ENCODE measurements at regions not wholly inside any gene's neighbourhood (a gene's known extent, or its start where the extent isn't known, plus 50 kb on each side); places are given as distances from the start of the nearest gene placed in this dataset.

DNA sequence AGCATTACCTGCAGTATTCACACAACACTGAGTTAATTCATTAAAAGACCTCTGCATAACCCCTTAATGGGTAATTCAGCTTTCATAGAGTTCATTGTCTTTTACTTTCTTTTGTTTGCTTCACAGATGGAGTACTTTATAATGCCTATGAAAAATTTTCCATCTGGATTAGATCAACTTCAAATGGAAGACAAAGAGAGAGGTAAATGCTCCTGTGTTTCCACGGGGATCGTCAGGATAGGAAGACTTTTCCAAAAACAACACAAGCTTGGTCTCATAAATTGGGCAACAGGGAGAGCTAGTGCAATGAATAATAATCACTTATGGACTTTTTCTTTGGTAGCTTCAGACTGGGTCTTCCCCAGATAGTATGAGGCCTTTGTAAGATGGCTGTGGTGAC lies 100.7 kb downstream of the ICOS start:
- no peak overlapping the region for H3K4me3 ChIP-seq
- no peaks in the 10 kb centered on the region for H3K4me1 ChIP-seq (replicated peaks in 1 of 2)
- TF ChIP-seq, protein P1, sequence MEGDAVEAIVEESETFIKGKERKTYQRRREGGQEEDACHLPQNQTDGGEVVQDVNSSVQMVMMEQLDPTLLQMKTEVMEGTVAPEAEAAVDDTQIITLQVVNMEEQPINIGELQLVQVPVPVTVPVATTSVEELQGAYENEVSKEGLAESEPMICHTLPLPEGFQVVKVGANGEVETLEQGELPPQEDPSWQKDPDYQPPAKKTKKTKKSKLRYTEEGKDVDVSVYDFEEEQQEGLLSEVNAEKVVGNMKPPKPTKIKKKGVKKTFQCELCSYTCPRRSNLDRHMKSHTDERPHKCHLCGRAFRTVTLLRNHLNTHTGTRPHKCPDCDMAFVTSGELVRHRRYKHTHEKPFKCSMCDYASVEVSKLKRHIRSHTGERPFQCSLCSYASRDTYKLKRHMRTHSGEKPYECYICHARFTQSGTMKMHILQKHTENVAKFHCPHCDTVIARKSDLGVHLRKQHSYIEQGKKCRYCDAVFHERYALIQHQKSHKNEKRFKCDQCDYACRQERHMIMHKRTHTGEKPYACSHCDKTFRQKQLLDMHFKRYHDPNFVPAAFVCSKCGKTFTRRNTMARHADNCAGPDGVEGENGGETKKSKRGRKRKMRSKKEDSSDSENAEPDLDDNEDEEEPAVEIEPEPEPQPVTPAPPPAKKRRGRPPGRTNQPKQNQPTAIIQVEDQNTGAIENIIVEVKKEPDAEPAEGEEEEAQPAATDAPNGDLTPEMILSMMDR (IDR thresholded peaks at IDR 0.05) = no peak
- no peak for TF ChIP-seq POLR2A (IDR thresholded peaks at IDR 0.05)
- no peaks in the 10 kb centered on the region for H3K36me3 ChIP-seq (replicated peaks in 1 of 2)
- H3K9me3 ChIP-seq (replicated peaks in 1 of 3) = no peaks in the 10 kb centered on the region
- intact Hi-C loops (cut with DNase I) = no loop called here
- WGBS, 4 donors = 67 to 83% (median 77%) methylated on average over 2 of the region's 2 CpGs
- no peak overlapping the region for H3K27ac ChIP-seq
- no peak for DNase-seq
- H3K27me3 ChIP-seq = no peaks in the 10 kb centered on the region

DNA sequence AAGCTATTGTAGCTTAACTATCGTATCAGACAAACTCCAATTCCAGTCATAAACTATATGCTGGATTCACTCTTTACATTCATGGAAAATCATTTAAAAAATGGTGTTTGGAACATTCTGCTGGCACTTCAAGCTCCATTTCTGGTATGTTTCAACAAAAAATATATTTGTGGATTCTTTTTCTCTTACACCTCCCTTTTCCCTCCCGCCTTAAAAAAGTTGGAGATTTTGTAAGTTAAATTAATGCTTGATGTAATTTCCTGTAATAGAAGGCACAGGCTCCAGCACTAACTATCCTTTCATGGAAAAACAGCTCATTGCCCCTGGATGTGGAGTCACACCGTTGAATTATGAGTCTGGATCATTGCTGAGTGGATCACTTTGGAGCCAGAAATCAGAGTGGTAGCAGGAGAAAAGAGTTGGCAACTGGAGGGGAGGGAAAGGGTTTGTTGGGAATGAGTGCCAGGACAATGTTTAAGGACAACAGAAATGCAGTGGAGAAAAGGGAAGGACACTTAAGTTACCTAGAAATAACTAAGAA lies 102.8 kb downstream of the ICOS start:
- no peak overlapping the region for H3K27ac ChIP-seq
- no peak for DNase-seq
- 60 to 72% (median 67%) methylated on average over 3 of the region's 3 CpGs for WGBS, 4 donors
- no peak overlapping the region for H3K4me3 ChIP-seq
- H3K4me1 ChIP-seq (replicated peaks in 1 of 2) = no peaks in the 10 kb centered on the region
- TF ChIP-seq, protein P1 (IDR thresholded peaks at IDR 0.05) = no peak
- no peak for TF ChIP-seq POLR2A (IDR thresholded peaks at IDR 0.05)
- no peaks in the 10 kb centered on the region for H3K27me3 ChIP-seq
- intact Hi-C loops (cut with DNase I) = no loop called here
- H3K36me3 ChIP-seq (replicated peaks in 1 of 2) = no peaks in the 10 kb centered on the region
- H3K9me3 ChIP-seq (replicated peaks in 1 of 3) = no peaks in the 10 kb centered on the region

DNA sequence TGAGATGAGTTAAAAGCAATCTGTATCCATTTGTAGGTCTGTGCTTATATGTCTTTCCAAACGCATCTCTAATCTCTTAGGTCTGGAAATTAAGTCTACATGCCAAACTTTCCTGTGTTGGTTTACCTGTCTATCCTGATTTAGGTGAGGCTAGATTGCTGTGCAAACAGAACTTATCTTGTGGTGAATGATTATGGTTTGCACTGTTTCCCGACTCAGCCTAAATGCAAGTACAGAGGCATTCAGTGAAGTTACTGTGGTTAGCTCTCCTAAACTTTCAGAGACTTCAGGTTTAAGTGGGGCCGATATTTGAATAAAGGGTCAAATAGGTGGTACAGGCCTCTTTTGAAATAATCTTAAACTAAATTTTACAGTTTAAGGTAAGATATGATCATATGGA lies 103.5 kb downstream of the ICOS start:
- 41 to 66% (median 57%) methylated on average over 3 of the region's 3 CpGs for WGBS, 4 donors
- DNase-seq = no peak
- intact Hi-C loops (cut with DNase I) = no loop called here
- TF ChIP-seq, protein P1 (IDR thresholded peaks at IDR 0.05) = no peak
- TF ChIP-seq POLR2A (IDR thresholded peaks at IDR 0.05) = no peak
- Histone ChIP-seq H3K36me3 (replicated peaks in 1 of 2) (no peaks in the 10 kb centered on the region), H3K27ac (no peak overlapping the region), H3K9me3 (replicated peaks in 1 of 3) (no peaks in the 10 kb centered on the region), H3K4me1 (replicated peaks in 1 of 2) (no peaks in the 10 kb centered on the region), H3K27me3 (no peaks in the 10 kb centered on the region), H3K4me3 (no peak overlapping the region)

DNA sequence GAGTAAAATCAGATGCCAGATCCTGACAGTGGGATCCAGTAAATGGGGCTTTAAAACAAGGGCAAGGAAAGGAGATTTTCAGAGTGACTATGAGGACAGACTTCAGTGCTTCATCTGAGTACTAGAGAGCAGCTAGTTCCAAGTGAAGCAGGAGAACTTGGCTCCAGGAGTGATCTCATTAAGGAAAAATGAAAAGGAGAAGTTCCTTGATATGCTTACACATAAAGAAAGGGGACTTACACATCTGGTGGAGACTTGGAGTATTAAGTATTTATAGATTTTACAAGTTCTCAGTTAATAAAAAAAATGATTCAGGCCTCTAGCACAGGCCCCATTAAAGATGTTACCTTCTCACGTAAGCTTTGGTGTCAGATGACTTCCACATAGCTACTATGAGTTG lies 105.8 kb downstream of the ICOS start:
- H3K4me3 ChIP-seq = no peak overlapping the region
- H3K4me1 ChIP-seq (replicated peaks in 1 of 2) = no peaks in the 10 kb centered on the region
- TF ChIP-seq POLR2A (IDR thresholded peaks at IDR 0.05) = no peak
- TF ChIP-seq, protein P1 (IDR thresholded peaks at IDR 0.05) = no peak
- 88 to 95% (median 90%) methylated on average over 1 of the region's 1 CpG for WGBS, 4 donors
- no peaks in the 10 kb centered on the region for H3K27me3 ChIP-seq
- no peak for DNase-seq
- no peak overlapping the region for H3K27ac ChIP-seq
- no peaks in the 10 kb centered on the region for H3K9me3 ChIP-seq (replicated peaks in 1 of 3)
- no peaks in the 10 kb centered on the region for H3K36me3 ChIP-seq (replicated peaks in 1 of 2)
- intact Hi-C loops (cut with DNase I) = no loop called here
